T-helper 1 cell treated with Interleukin-12 subunit alpha and Interleukin-12 subunit beta and Interleukin-4 antibody, amounts not matched to agents 30 ng/mL and 1 ng/mL, for 36 hours (primary cell): ENCODE measurements at regions not wholly inside any gene's neighbourhood (a gene's known extent, or its start where the extent isn't known, plus 50 kb on each side); places are given as distances from the start of the nearest gene placed in this dataset.

ENCODE experiments used
- intact Hi-C: fragments of 100-400 bp; cut with micrococcal nuclease; formaldehyde crosslinking; loops from one replicate; pipeline ENCODE4 v1.15.1; 2024

DNA sequence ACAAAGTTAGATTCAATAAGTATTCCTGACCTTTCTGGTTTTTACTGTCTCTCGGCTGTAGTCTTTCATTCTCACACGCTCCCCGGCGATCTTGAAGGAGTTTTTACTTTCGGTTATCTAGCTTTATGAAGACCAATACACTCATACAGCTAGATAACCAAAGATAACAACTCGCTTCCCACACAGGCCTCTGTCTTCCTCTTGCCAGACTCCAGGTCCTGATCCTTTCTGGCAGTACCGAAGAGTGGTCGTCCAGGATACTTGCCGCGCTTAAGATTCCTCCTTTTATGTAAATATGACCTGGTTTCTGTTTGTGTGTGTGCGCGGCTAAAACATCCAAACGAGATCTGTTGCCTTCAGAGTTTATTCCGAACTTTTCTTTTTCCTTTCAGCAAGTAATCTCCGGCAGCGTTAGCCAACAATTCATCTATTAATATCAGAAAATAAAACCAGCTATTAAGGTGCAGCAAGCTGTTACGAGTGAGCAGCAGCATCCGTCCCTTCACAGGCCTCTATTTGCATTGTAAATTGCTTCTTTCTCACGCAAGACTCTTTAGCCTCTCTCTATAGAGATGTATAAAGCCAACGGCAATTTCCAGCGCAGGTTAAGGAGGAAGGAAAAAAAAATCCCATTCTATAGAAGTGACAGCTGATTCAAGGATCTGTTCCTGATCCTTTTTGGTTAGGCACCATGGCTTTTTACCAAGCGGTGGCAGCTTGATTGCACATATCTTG is 216.1 kb downstream of the MEF2C start:
- intact Hi-C loops = loop anchor here (1.0 to 5.0 kb wide), 4 partner anchors 8 to 524 kb away; partner anchors contain the start of genes MEF2C and TMEM161B

DNA sequence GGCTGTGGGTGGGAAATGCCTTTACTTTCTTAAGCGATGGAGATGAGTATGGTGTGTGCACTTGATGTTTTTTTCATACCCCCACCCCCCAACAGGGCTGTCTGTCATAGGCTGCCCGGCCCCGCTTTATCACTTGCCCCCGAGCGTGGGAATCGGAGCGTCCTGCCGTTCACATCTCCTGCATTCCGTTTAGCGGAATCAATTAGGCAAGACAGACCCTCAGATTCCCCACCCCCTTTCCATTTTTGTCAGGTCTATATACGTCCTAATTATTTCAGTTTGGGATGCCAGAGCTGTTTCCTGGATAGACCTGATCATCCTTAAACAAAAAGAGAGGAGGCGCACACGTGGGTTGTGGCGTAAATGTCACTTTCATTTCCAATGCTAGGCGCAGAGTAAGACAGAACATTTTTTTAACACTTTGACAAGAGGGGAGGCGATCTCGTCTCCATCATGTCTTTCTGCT is 217.2 kb downstream of the MEF2C start:
- intact Hi-C loops = loop anchor here (1.0 to 5.0 kb wide), 5 partner anchors 10 to 523 kb away; partner anchors contain the start of genes MEF2C and TMEM161B

DNA sequence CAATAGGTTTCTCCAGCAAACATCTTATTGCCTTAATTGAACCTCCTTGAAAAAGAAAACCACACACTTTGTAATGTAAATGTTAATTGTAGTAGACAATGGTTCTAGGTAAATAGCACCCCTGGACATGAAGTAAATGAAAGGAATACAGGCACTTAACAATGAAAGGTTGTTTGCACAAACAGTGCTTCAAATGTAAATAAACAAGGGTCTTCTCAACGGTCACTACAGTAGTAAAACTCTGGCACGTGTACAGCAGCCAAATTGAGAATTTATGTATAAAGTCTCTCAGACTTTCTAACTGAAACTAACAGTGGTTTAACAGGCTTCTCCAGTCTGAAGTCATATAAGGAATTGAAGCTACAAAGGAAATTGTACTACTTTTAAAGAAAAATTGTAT is 218.3 kb downstream of the MEF2C start:
- intact Hi-C loops = loop anchor here (1.0 to 5.0 kb wide), 3 partner anchors 27 to 397 kb away; partner anchors contain the start of genes MEF2C and TMEM161B

DNA sequence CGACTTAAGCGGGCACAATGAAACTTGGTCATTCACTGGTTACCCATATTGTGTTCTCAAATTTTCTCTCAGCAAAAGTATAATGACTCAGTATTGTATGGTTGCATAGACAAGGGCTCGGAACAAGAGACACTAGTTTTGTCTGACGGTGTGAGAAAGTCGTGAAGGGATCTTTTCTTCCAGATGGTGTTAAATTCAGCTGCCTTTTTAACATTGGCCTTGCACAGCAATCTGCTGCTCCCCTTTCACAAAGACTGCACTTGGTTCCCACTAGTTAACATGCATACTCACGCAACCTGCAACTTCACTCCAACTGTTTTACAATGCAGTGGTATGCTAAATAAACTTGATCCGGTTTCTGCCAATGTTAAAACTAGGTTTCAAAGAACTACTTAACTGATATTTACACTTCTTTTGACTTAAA is 219.2 kb downstream of the MEF2C start:
- intact Hi-C loops = no loop called here

DNA sequence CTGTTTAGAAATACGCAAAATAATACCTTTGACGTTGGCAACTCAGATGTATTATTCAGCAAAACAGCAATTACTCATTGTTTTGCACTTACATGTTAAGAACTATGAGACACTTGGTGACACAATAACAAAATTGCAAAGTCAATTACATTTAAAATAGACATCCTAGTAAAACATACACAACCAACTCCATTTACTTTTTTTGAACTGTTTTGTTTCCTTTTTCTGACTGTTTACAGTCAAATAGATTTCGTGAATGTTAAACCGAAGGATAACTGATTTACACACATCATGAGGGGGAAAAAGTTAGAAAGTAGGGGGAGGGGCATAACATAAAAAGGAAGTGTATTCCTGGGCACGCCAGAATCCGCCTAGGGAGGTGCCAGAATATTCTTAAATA is 220.1 kb downstream of the MEF2C start:
- intact Hi-C loops = no loop called here

DNA sequence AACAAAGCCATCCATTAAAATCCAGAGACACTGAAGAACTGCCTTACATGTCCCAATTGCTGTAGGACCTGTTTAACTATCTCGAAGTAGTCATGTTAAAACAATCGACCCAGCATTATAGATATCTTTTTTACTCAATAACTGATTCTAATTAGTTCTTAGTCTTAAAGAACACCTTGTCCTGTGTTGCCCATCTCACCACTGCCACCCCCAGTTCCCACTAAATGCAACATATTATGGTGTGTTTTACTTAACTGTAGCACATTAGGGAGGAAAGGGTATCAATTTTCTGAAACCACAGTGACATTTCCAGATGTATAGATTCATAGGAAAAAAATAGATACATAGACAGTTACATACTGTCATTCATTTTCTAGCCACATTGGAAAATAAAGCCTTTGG is 221.2 kb downstream of the MEF2C start:
- intact Hi-C loops = loop anchor here (1.0 kb wide), 1 partner anchor 520 kb away; no protein-coding TSS in a partner anchor

DNA sequence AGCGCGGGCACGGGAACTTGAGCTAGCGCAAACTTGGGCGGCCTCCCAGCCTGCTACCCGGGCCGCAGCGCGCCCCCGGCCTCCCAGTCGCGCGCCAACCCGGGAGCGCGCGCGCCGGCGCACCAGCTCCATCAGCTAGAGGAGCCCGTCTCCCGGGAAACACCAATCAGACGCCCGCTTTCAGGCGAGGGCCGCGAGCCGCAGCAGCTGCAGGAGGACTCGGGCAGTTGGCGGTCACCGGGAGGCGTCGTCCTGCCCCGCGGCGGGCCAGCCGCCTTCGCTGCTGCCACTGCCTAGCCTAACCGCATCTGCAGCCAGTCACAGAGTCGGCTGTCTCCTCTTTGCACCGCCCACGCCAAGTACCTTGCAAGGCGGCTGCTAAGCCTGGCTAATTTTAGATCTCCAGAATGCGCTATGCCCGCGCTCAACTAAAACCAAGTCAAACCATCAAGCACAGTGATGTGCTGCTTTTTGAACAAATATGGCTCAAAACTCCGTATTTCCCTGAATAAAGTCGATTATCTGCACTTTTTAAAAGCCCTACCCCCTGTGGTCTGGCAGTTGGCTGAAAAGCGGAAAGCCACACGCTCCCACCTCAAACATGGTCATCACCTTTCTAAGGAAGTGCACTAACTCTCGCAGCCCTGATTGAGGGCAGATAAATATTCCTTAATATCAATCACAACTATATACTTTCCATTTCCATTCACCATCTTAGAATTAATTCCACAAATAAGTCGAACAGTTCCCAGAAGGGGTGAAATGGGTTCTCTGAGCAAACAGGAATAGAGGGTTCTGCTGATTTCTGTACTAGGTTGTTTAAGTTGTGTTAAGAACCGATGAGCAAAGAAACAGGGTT is 221.8 kb downstream of the MEF2C start:
- intact Hi-C loops = loop anchor here (1.0 kb wide), 1 partner anchor 519 kb away; no protein-coding TSS in a partner anchor

DNA sequence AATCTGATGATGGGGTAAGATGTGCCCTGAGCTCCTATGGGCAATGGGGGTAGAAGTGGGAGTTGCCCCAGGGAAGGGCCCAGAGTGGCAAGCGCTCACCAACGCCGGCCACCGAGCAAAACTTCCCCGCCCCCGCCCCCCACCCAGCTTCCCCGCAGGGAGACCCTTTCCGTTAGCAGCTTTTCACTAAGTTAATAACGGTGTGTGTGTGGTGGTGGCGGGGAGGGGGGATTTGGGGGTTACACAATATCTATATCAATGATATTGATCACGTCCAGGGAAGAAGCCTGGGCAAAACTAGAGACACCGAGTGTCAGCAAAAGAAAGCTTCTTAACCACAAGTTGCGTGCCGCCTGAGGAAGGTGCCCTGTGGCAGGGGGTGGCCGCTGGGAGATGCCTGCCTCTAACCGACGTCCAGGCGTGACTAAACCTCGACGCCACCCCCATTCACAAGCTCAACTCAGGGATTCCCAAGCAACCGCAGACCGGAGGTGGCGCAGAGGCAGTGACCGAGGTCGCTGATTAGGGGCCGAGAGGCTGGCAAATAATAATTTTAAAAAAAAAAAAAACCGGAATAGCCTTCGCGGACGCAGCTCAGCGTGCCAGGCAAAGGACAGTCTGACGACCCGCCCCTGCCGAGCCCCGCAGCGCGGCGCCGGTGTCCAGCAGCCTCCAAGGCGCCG is 222.6 kb downstream of the MEF2C start:
- intact Hi-C loops = no loop called here

DNA sequence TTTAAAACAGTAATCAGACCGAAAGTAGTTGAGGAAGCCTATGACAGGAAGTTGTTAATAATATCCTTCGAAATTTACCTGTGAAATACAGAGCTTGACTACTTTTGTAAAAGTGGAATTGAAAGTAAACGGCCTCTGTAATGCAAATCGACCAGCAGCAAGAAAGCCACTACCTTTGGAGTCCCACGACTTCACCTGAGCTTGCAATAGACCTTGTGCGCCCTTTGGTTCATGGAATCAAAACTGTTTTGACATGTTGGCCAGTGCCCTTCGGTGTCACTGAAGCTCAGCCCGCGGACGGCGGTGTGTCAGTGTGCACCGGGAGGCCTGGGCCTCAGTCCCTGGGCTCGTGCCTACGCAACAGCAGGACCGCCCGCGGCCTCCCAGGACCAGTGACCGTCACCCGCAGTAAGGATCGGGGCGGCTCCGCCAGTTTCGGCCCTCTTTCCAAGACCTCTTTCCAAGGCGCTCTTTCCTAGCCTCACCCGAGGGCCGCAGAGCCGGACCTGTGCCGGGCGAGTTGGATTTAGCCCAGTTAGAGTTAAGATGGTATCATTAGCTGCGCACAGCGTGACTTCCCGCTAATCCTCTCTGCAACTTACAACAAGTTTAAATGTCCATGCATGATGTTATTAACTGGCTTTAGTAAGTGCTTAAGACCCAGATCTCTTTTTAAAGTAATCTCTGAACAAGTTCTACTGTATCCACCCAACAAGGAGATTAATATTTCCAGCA is 223.3 kb downstream of the MEF2C start:
- intact Hi-C loops = loop anchor here (5.0 kb wide), 1 partner anchor 33 kb away; no protein-coding TSS in a partner anchor

DNA sequence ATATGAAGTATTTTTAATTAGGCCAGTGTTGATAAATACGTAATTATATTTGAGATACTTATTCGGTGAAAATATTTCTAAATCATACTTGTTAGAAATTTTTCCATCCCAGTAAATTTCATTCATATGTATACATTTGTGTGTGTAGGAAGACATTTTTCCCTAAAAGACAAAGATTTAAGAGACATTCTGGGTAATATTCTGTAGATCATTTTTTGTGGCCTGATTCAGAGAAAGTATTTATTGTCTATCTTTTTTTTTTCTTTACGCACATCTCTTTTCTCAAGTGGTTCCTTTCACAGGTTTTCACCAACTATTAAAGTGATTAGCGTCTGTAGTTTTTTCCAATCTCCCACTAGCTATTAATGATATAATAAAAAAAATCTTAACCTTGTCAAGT is 224.1 kb downstream of the MEF2C start:
- intact Hi-C loops = loop anchor here (5.0 kb wide), 1 partner anchor 33 kb away; no protein-coding TSS in a partner anchor

DNA sequence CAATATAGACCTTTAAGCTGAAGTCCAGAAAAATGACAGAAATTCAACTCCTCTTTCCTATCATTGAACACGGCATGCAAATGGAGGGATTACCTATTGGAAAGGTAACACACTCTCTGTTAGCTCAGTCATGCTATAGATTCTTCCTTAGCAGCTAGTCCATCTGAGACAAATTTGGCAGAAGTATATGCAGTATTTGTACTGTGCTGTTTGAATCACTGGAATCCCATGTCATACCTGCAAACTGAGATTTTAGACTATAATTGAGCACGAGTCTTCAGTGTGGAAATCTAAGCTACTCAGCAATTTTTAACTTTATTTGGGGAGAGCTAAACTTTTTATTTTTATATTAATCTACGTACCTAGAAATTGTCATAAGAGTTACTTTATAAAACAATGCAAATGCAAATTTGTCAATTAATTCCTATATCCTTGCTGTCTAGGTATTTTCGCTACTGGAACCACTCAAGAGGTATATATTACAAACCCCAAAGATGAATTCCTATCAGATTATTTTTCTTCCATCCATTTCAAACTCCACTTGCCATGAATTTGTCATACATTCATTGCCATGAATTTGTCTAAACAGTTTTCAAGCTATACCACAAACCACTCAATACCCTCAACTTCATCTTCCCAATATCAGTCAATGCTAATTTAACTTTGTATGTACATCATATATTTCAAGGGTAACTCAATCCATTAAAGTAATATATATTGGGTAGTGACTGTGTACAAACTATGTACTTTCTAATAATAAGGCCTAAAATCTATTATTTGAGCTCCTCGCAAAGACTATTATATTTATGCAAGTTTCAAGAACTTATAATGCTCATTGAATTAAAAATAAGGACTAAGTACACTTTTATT is 224.8 kb downstream of the MEF2C start:
- intact Hi-C loops = loop anchor here (5.0 kb wide), 1 partner anchor 34 kb away; no protein-coding TSS in a partner anchor

DNA sequence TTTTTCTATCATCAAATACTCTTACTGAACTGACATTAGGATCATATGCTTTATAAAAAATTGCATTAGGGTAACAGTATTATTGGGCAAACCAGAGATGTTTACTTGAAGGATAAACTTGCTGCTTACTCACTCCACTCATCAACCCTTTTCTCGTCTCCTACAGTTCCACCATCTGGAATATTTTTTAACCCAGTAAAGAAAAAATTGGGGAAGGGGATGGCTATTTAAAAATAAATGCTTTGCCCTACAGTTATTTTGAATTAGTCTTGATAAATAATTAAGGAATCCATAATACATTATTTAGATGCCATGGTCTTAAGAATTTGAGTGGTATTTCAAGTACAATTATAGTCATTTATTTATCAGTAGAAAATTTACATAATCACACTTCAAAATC is 225.8 kb downstream of the MEF2C start:
- intact Hi-C loops = loop anchor here (5.0 kb wide), 1 partner anchor 35 kb away; no protein-coding TSS in a partner anchor

DNA sequence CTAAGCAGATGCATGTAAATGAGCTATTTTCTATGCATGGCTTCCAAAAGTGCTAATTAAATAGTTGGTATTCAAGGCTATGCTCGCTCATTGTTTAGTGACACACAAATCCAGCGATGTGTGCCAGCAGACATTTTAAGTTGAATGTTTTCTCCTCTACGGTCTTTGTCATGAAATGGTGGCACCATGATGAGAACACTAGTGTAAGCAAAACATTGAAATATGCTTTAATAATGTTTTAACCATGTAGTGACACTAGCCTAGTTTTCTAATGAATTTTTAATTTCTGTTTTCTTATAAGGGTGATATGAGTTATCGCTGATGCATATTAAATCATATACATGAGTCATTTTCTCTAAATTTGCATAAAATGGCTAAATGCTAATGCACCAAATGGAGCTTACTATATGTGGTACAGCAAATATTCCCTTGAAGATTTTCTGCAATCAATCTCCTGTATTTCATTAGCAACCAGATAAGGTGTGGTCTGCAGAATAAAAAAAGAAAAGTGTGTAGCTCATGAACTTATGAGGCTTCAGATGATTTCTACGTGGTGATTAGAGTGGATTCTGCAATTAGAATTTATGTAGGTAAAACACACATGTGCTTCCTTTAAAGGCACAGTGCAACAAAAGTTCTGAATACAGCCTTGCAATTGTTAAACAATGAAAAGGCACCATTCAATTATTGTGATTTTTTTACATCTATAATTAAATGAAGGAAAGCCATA is 226.6 kb downstream of the MEF2C start:
- intact Hi-C loops = loop anchor here (5.0 kb wide), 1 partner anchor 36 kb away; no protein-coding TSS in a partner anchor

DNA sequence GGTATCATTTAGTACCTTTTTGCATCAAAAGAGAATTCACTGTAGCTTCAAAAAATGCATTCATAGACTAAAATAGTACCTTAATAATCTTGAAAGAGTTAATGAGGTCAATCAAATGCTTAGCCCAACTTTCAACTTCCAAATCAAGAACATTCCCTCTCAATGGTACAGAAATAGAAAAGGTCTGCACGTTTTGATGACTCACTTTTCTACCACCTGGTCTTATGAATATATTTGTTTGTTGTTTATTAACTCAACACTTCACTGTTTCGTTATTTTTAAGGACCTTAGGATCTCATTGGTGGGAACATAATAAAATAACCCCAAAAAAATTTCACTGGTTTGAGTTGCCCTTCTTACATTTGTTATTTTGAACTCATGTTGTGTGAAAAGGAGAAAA is 229.5 kb downstream of the MEF2C start:
- intact Hi-C loops = no loop called here

DNA sequence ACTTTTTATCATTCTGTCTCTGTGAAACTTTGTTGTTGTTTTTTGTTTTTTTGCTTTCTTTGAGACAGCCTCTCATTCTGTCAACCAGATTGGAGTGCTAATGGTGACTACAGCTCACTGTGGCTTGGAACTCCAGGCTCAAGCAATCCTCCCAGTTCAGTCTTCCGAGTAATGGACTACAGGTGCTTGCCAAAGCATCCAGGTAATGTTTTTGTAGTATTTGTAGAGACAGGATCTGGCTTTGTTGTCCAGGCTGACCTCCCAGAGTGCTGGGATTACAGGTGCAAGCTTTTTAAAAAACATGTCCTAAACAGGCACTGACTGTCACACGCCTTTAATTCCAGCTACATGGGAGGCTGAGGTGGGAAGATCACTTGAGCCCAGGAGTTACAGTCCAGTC is 235.1 kb downstream of the MEF2C start:
- intact Hi-C loops = no loop called here

DNA sequence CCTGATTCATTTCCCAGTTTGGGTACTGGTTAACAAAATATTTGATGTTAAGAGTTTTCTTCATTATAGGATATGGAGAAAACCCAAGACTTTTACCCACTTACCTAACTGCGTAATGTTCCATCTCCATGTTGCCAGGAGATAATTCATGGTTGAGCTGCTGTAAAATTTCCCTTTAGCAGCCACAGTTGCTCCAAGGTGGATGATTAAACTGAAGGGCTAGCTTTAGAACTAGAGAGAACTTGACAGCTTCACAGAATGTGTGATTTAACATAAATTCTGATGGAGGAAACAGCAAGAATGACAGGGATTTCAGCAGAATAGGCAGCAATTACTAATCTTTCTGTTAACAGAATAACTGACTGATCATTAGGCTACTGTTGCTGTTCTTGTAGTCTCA is 236.1 kb downstream of the MEF2C start:
- intact Hi-C loops = no loop called here

DNA sequence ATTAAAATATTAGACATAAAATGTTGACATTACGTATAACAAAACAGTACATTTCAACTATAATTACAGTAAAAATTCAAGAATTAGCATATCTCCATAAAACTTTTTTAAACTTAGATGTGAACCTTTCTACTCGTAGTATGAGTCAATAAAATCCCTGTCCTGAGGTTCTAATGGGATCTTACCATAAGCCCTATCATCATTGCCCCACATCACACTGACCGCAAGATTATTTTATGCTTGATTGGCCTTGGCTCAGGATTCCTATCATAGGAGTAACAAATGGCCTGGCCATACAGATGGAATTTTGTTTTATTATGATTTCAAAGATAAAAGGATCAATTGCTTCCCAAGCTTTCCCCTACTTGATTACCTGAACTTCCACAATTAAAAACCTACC is 238.3 kb downstream of the MEF2C start:
- intact Hi-C loops = no loop called here

DNA sequence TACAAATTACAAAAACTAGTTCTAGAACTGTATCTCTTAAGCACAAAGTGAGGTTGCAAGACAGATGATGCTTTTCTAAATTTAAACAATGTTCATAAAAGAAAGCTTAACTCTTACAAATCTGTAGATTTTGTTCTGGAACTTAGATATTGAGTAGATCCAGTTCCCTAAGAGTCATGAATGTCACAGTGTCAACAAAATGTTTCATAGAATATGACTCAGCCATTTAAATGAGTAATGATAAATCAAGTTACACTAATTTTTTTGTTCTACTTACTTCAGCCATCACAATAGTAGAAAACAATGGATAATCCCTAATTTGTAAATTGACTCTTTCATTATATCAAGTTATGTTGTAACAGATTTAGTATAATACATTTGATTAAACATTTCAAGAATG is 239.7 kb downstream of the MEF2C start:
- intact Hi-C loops = no loop called here

DNA sequence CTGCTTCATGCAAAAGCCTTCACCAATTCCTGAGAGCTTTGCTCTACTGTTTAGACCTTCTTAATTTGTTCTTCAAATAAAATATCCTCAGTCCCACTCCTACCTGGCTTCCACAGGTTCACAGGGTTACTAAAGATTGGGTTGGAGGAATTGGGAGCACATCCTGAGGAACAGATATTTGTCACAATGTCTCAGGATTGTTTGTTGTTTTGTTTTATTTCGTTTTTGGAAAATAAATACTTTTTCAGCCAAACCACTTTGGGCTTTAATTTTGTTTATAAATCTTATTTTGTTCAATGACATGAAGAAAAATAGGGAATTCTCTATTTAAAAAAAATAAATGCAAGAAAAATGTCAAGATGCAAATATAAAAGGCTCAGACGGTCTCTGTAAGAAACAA is 249.0 kb downstream of the MEF2C start:
- intact Hi-C loops = no loop called here
